ACC112 (cell line): ENCODE measurements at regions not wholly inside any gene's neighbourhood (a gene's known extent, or its start where the extent isn't known, plus 50 kb on each side); places are given as distances from the start of the nearest gene placed in this dataset.

Experiments used
- H2AFZ ChIP-seq: fragments of 200-600 bp; sonication (generic); one replicate; pipeline ENCODE4 v1.6.0; 2017; ENCODE audit warnings: antibody characterized with exemption, low read length; ENCODE audit not compliant: unreplicated experiment
- H3K27ac ChIP-seq: fragments of 200-600 bp; sonication (generic); 2 replicates; pipeline ENCODE4 v1.5.1; 2014; ENCODE audit warnings: low read depth, mild to moderate bottlenecking, antibody characterized with exemption, low read length, moderate library complexity
- H3K27me3 ChIP-seq: fragments of 200-600 bp; sonication (generic); 2 replicates; pipeline ENCODE4 v1.6.1; 2014; ENCODE audit warnings: mild to moderate bottlenecking, antibody characterized with exemption, low read length, moderate library complexity, mixed read lengths; ENCODE audit not compliant: insufficient read depth
- H3K36me3 ChIP-seq: fragments of 200-600 bp; sonication (generic); 2 replicates; pipeline ENCODE4 v1.6.1; 2016; ENCODE audit warnings: mild to moderate bottlenecking, antibody characterized with exemption, low read length, moderate library complexity, mixed read lengths; ENCODE audit not compliant: insufficient read depth
- H3K4me1 ChIP-seq: fragments of 200-600 bp; sonication (generic); one replicate; pipeline ENCODE4 v1.6.1; 2016; ENCODE audit warnings: low read length, mixed read lengths; ENCODE audit not compliant: insufficient read depth, unreplicated experiment, control insufficient read depth
- H3K4me3 ChIP-seq: fragments of 200-600 bp; sonication (generic); 2 replicates; pipeline ENCODE4 v1.5.1; 2014; ENCODE audit warnings: mild to moderate bottlenecking, low read depth, low read length
- H3K79me2 ChIP-seq: fragments of 200-600 bp; sonication (generic); one replicate; pipeline ENCODE4 v1.6.0; 2016; ENCODE audit warnings: low read length; ENCODE audit not compliant: control insufficient read depth, unreplicated experiment, insufficient read depth

DNA sequence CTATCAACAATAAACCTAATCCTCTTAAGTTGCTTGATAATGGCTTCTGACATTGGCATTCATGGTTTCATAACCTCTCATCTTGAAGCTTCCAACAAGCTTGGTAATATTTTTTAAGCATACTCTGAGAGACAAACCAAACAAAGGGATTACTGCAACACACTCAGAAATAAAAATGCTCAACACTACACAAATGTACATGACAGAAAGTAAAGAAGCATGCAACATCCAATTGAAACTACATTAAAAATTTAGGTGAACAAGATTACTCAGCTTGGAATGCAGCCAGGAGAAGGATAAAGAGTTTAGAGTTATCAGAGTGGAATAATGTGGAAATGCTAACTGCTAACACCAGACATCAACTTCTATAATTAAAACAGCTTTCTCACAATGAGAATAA, 1136.6 kb upstream of the PABPC4L start:
- Histone ChIP-seq H3K27ac (no peak overlapping the region), H3K4me3 (no peak overlapping the region), H3K27me3 (no peaks in the 10 kb centered on the region), H3K79me2 (no peaks in the 10 kb centered on the region), H2AFZ (no peak overlapping the region), H3K36me3 (no peaks in the 10 kb centered on the region), H3K4me1 (no peaks in the 10 kb centered on the region)

DNA sequence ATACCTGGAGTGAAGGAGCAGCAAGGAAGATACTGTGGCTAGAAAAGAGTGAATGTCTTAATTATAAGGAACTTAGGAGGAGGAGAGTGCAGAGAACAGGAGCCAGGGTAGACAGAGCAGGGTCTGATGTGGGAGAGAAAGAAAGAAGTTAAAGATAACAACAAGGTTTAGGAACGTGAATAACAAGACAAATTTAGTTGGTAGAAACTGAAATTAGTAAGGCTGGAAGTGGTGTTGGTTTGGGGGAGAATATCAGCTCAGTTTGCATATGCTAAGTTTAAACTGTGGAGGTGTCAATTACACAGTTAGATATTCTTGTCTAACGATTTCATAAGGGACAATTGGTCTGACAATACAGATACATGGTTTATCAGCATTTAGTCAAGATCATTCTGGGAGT, 1123.7 kb upstream of the PABPC4L start:
- Histone ChIP-seq H3K4me3 (no peak overlapping the region), H2AFZ (no peak overlapping the region)

DNA sequence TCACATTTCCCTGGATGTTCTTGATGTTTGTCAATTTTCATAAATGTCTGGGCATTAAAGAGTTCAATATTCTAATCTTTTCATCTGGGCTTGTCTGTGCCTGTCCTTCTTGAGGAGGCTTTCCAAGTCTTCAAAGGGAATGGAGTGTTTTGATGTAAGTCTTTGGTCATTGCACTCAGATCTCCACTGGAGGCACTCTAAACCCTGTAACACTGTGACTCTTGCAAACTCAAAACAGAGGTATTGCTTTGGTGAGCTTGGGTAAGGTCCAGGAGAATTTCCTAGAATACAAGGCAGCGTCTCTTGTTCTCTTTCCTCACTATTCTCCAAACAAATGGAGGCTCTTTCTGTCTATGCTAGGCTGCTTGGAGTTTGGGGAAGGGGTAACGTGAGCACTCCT, 1118.1 kb upstream of the PABPC4L start:
- Histone ChIP-seq H3K36me3 (no peaks in the 10 kb centered on the region), H3K27me3 (no peaks in the 10 kb centered on the region), H3K4me3 (no peak overlapping the region), H3K4me1 (no peaks in the 10 kb centered on the region), H3K79me2 (no peaks in the 10 kb centered on the region), H3K27ac (no peak overlapping the region), H2AFZ (no peak overlapping the region)

More for the DNA sequence above, 1123.7 kb upstream of the PABPC4L start:
- H3K79me2 ChIP-seq: no peaks in the 10 kb centered on the region
- H3K4me1 ChIP-seq: no peaks in the 10 kb centered on the region
- no peak overlapping the region for H3K27ac ChIP-seq
- no peaks in the 10 kb centered on the region for H3K27me3 ChIP-seq
- no peaks in the 10 kb centered on the region for H3K36me3 ChIP-seq

DNA sequence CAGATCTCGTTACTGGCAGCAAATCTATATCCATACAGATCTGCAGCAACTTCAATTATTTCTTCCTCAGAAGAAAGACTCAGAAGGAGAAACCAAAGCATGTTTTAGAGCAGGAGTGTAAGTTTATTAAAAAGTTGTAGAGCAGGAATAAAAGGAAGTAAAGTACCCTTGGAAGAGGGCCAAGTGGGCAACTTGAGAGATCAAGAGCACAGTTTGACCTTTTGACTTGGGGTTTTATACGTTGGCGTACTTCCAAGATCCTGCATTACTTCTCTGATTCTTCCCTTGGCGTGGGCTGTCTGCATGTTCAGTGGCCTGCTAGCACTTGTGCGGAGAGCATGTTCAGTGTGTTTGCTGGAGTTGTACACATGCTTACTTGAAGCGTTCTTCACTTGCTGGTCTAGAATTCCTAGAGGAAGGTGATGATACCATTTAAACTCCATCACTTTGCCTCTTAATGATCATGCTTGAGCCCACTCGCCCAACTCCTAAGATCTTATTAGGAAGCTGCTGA, 1114.7 kb upstream of the PABPC4L start:
- no peaks in the 10 kb centered on the region for H3K4me1 ChIP-seq
- no peaks in the 10 kb centered on the region for H3K79me2 ChIP-seq
- no peak overlapping the region for H3K4me3 ChIP-seq
- no peak overlapping the region for H2AFZ ChIP-seq
- H3K27ac ChIP-seq: no peak overlapping the region
- H3K36me3 ChIP-seq: no peaks in the 10 kb centered on the region
- no peaks in the 10 kb centered on the region for H3K27me3 ChIP-seq

DNA sequence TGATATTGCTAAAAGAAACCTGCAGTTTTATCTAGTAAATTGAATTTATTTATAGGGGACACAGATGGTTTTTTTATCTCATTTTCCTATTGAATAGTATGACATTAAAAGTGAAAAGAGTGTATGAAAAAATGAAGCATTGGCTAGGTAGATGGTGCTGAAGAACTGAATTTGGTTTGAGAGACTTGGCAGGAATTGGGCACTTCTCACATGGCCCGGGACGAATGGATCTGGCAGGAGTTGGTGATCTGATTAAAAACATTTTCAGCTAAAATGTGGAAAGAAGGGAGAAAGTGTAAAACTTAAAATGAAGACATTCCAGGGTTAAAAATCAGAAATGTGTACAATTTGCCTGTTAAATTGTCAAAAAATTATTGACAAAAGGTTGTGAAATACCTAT, 1088.5 kb upstream of the PABPC4L start:
- Histone ChIP-seq H2AFZ (no peak overlapping the region), H3K27ac (no peak overlapping the region), H3K4me1 (no peaks in the 10 kb centered on the region), H3K27me3 (no peaks in the 10 kb centered on the region), H3K4me3 (no peak overlapping the region), H3K79me2 (no peaks in the 10 kb centered on the region), H3K36me3 (no peaks in the 10 kb centered on the region)

DNA sequence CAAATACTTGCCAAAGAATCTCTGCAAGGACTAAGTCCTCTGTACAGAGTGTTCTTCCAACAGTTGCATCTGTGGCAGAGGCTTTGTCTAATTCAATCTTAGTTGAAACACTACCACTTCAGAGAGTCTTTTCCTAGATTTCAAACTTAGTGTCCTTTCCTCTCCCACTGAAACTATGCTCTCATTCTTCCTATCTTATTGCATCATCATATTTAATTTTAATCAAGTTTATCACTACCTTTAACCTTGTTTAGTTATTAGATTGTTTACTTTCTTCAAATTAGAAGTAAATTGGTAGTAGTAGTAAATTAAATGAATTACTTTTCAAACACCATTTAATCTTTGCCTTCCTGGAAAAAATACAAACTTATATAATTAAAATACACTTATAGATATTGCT, 1082.3 kb upstream of the PABPC4L start:
- Histone ChIP-seq H3K27ac (no peak overlapping the region), H3K36me3 (no peaks in the 10 kb centered on the region), H2AFZ (no peak overlapping the region), H3K4me3 (no peak overlapping the region), H3K79me2 (no peaks in the 10 kb centered on the region), H3K4me1 (no peaks in the 10 kb centered on the region), H3K27me3 (no peaks in the 10 kb centered on the region)

DNA sequence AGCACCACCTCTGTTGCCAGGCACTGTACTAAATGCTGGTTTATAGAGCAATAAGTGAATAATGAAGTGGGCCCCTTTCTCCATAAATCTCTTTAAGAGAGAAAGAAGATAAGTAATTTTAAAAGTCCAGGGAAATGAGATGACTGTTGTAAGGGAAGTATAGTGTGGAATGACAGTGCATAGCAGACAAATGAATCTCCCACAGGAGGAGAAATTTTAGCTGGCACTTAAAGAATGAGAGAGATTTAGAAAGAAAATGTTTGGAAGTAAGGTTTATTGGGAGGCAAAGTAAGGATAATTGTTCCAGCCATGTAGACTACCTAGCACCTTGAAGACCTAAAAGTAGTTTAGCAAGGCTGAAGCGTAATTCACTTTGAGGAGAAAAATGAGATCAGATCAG, 1081.1 kb upstream of the PABPC4L start:
- Histone ChIP-seq H3K4me3 (no peak overlapping the region), H3K27ac (no peak overlapping the region), H3K36me3 (no peaks in the 10 kb centered on the region), H3K79me2 (no peaks in the 10 kb centered on the region), H3K4me1 (peaks cover 6% of the 10 kb centered on the region), H3K27me3 (no peaks in the 10 kb centered on the region), H2AFZ (no peak overlapping the region)

DNA sequence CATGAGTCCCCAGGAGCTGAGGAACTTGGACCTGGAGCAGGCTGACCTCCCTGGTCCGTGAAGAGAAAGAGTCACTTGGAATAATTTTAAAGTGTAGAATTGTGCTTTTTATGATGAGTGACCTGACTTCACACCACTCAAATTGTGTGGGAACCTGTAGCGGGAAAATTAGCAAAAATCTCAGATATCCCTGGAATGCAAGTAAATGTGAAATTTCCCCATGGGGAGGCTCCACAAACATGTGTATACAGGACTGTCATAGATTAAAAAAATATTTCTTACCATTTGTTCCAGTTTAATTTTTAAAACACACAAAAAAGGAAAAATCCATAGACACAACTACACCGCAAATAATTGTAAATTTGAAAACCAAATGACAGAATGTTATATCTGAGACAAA, 1079.6 kb upstream of the PABPC4L start:
- Histone ChIP-seq H3K27me3 (no peaks in the 10 kb centered on the region), H3K79me2 (no peaks in the 10 kb centered on the region), H2AFZ (no peak overlapping the region), H3K4me3 (no peak overlapping the region), H3K4me1 (peaks cover 14% of the 10 kb centered on the region), H3K27ac (no peak overlapping the region), H3K36me3 (no peaks in the 10 kb centered on the region)

DNA sequence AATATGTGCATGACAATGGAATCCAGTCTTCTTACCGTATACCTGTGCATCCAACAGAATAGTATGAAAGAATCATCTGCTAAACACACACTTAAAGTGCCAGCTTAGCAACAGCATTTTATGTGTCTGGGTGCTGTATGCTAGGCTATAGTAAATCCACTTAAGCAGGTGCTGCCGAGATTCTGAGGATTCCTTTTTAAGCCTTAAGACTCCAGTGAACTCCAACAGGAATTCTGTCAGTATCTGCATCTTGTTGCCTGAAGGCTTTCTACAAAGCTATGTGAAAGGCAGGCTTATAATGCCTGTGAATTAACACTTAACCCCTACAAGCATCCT, 1076.4 kb upstream of the PABPC4L start:
- Histone ChIP-seq H3K79me2 (no peaks in the 10 kb centered on the region), H2AFZ (no peak overlapping the region), H3K4me1 (peaks cover 14% of the 10 kb centered on the region), H3K36me3 (no peaks in the 10 kb centered on the region), H3K4me3 (no peak overlapping the region), H3K27ac (no peak overlapping the region), H3K27me3 (no peaks in the 10 kb centered on the region)

DNA sequence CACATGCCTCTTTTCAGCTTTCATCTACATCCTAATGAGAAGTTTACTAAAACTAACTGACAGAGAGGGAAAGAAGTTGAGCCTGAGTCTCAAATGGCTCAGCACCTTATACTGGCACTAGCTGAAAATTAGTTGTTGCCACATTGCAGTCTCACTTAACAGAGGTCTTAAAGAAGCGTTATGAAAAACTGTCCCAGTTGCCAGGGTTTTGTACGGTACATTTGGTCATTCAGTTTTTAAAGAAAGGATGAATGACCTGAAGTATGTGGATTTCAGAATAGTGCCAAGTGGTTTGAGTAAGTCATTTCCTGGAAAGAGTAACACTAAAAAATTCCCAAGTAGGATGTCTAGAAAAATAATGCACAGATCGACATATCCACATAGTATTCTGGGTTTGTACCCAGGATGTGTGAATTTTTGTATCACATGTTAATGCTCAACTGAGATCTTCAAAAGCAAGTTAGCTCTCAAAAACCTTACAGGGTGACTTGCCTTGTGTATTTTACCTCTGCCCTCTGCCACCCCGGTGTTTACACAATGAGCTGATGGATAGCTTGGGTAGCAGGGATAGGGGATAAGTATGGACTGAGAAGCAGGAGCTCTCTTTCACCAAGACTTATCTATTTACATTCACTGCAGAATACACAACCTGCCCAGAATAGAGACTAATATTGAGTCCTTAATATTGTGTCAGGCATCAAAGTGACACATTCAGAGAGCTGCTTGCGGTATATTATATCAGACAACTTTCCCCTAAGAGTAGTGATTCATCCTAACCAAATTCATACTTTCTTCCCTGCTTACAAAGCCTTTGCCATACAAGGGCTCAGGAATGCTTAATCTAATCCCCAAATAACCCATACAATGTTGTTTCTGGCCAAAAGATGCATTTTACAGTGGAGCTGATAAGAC, 1075.7 kb upstream of the PABPC4L start:
- Histone ChIP-seq H3K27ac (peak overlapping the region; percentile 24; the same call in 1 of the 2 replicates), H3K79me2 (no peaks in the 10 kb centered on the region), H3K4me3 (peak overlapping the region; percentile 56; the same call in 1 of the 2 replicates), H2AFZ (no peak overlapping the region), H3K36me3 (no peaks in the 10 kb centered on the region), H3K4me1 (peaks cover 14% of the 10 kb centered on the region), H3K27me3 (no peaks in the 10 kb centered on the region)

DNA sequence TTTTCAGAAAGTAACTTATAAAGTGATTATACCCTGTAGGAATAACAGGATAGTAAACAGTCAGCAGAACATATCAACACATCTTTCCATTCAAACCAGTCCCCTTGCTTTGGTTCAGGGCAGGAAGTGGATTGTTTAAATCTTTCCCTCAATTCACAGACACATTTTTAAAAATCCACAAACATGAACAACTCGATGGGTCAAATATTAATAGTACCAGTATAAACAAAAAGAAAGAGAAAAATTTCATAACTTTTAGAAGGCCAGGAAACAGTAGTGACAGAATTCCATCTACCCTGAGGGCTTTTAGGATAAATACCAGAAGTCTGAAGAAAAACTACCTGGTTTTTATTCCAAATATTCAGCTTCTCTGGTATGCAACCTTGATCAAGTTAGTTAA, 1072.8 kb upstream of the PABPC4L start:
- Histone ChIP-seq H3K4me3 (0 out of 2 replicates have a peak overlapping the region, but pooled peaks have one; percentile 10), H2AFZ (peak overlapping the region; percentile 50), H3K36me3 (no peaks in the 10 kb centered on the region), H3K27ac (no peak overlapping the region), H3K4me1 (peaks cover 14% of the 10 kb centered on the region), H3K27me3 (no peaks in the 10 kb centered on the region), H3K79me2 (no peaks in the 10 kb centered on the region)
